ENCODE measurements at regions not wholly inside any gene's neighbourhood (a gene's known extent, or its start where the extent isn't known, plus 50 kb on each side); places are given as distances from the start of the nearest gene placed in this dataset.

- Histone ChIP-seq H3K27ac (ENCODE audit: low read depth in 1 of 2, low read length in 1 of 2) (no peak overlapping the region), H3K4me1 (ENCODE audit: control insufficient read depth in 5 of 5, insufficient read depth in 5 of 5, low read length in 5 of 5) (no peaks in the 10 kb centered on the region), H3K4me3 (no peak overlapping the region), H3K9me3 (ENCODE audit: control insufficient read depth in 4 of 4, insufficient read depth in 3 of 4, low read length in 3 of 4) (no peaks in the 10 kb centered on the region), H3K27me3 (ENCODE audit: control insufficient read depth in 3 of 3, insufficient read depth in 3 of 3, low read length in 2 of 3) (peaks cover 0 to 2% (median 0%) of the 10 kb centered on the region in 3 donors), H3K36me3 (ENCODE audit: control insufficient read depth in 4 of 4, insufficient read depth in 4 of 4, low read length in 4 of 4) (no peaks in the 10 kb centered on the region), H3K9ac (ENCODE audit: insufficient read depth in 1 of 2, low read length in 2 of 2) (no peak overlapping the region)
- ATAC-seq (ENCODE audit: insufficient read depth, low FRiP score): no peak
- TF ChIP-seq CTCF (IDR thresholded peaks at IDR 0.05; ENCODE audit: control extremely low read depth, extremely low read depth): no peak
- 74 to 83% methylated on average over 2 of the region's 2 CpGs for WGBS, 2 donors
- DNase-seq: no peak
These were observed 536.5 kb downstream of the PLCL1 start for GRCh38 chr2:198340846-198341245.

- Histone ChIP-seq H3K4me3 (no peak overlapping the region), H3K9ac (ENCODE audit: insufficient read depth in 1 of 2, low read length in 2 of 2) (no peak overlapping the region), H3K36me3 (ENCODE audit: control insufficient read depth in 4 of 4, insufficient read depth in 4 of 4, low read length in 4 of 4) (no peaks in the 10 kb centered on the region), H3K27me3 (ENCODE audit: control insufficient read depth in 3 of 3, insufficient read depth in 3 of 3, low read length in 2 of 3) (peaks cover 0 to 2% (median 0%) of the 10 kb centered on the region in 3 donors), H3K27ac (ENCODE audit: low read depth in 1 of 2, low read length in 1 of 2) (no peak overlapping the region), H3K9me3 (ENCODE audit: control insufficient read depth in 4 of 4, insufficient read depth in 3 of 4, low read length in 3 of 4) (no peaks in the 10 kb centered on the region), H3K4me1 (ENCODE audit: control insufficient read depth in 5 of 5, insufficient read depth in 5 of 5, low read length in 5 of 5) (no peaks in the 10 kb centered on the region)
- no peak for TF ChIP-seq CTCF (IDR thresholded peaks at IDR 0.05; ENCODE audit: control extremely low read depth, extremely low read depth)
- WGBS, 2 donors: 90 to 97% methylated on average over 5 of the region's 5 CpGs
- no peak for ATAC-seq (ENCODE audit: insufficient read depth, low FRiP score)
- no peak for DNase-seq
These were observed 534.7 kb downstream of the PLCL1 start for GRCh38 chr2:198339116-198339515.

GRCh38 chr2:198337368-198337767, 533.0 kb downstream of the PLCL1 start:
- Histone ChIP-seq H3K9me3 (ENCODE audit: control insufficient read depth in 4 of 4, insufficient read depth in 3 of 4, low read length in 3 of 4) (no peaks in the 10 kb centered on the region), H3K4me1 (ENCODE audit: control insufficient read depth in 5 of 5, insufficient read depth in 5 of 5, low read length in 5 of 5) (no peaks in the 10 kb centered on the region), H3K4me3 (no peak overlapping the region), H3K27me3 (ENCODE audit: control insufficient read depth in 3 of 3, insufficient read depth in 3 of 3, low read length in 2 of 3) (peaks cover 0 to 2% (median 0%) of the 10 kb centered on the region in 3 donors), H3K27ac (ENCODE audit: low read depth in 1 of 2, low read length in 1 of 2) (no peak overlapping the region), H3K9ac (ENCODE audit: insufficient read depth in 1 of 2, low read length in 2 of 2) (no peak overlapping the region), H3K36me3 (ENCODE audit: control insufficient read depth in 4 of 4, insufficient read depth in 4 of 4, low read length in 4 of 4) (no peaks in the 10 kb centered on the region)
- no peak for DNase-seq
- ATAC-seq (ENCODE audit: insufficient read depth, low FRiP score): no peak
- TF ChIP-seq CTCF (IDR thresholded peaks at IDR 0.05; ENCODE audit: control extremely low read depth, extremely low read depth): no peak
- 77 to 84% methylated on average over 3 of the region's 3 CpGs for WGBS, 2 donors

GRCh38 chr2:198328454-198328853, 524.1 kb downstream of the PLCL1 start:
- Histone ChIP-seq H3K4me3 (no peak overlapping the region), H3K9me3 (ENCODE audit: control insufficient read depth in 4 of 4, insufficient read depth in 3 of 4, low read length in 3 of 4) (no peaks in the 10 kb centered on the region), H3K4me1 (ENCODE audit: control insufficient read depth in 5 of 5, insufficient read depth in 5 of 5, low read length in 5 of 5) (no peaks in the 10 kb centered on the region), H3K27ac (ENCODE audit: low read depth in 1 of 2, low read length in 1 of 2) (no peak overlapping the region), H3K36me3 (ENCODE audit: control insufficient read depth in 4 of 4, insufficient read depth in 4 of 4, low read length in 4 of 4) (no peaks in the 10 kb centered on the region), H3K9ac (ENCODE audit: insufficient read depth in 1 of 2, low read length in 2 of 2) (no peak overlapping the region), H3K27me3 (ENCODE audit: control insufficient read depth in 3 of 3, insufficient read depth in 3 of 3, low read length in 2 of 3) (no peaks in the 10 kb centered on the region)
- WGBS, 2 donors: 94 to 96% methylated on average over 2 of the region's 2 CpGs
- DNase-seq: no peak
- TF ChIP-seq CTCF (IDR thresholded peaks at IDR 0.05; ENCODE audit: control extremely low read depth, extremely low read depth): no peak
- no peak for ATAC-seq (ENCODE audit: insufficient read depth, low FRiP score)
